Stimulated activated CD8-positive, alpha-beta memory T cell treated with anti-CD3 and anti-CD28 coated beads, Interleukin-7, amount 100 ng/mL, for 24 hours (primary cell): ENCODE measurements at regions not wholly inside any gene's neighbourhood (a gene's known extent, or its start where the extent isn't known, plus 50 kb on each side); places are given as distances from the start of the nearest gene placed in this dataset.

Experiments used
- DNase-seq: peaks from one replicate; pipeline ENCODE4 v3.0.0-alpha.2; 2020; ENCODE audit warnings: low read depth

GRCh38 chr21:39022863-39023693 is 160.2 kb downstream of the PSMG1 start:
- DNase-seq = no peak

DNA sequence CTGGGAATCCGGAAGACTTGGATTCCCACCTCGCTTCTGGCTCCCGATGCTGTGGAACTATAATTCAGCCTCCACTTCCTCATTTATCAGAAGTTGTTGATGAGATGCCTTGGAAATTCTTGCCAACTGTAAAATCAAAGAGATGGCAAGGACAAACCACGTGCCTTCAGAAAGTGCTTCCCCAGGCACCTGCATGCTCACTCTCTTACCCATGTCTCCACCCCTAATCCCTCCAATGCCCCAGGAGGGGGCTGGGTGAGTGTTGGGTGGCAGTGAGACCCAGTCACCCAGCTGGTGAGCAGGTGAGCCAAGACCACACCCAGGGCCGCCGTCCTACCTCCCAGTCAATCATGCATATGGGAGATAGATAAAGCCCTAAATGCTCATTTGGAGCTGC is 160.8 kb downstream of the PSMG1 start:
- DNase-seq = no peak

DNA sequence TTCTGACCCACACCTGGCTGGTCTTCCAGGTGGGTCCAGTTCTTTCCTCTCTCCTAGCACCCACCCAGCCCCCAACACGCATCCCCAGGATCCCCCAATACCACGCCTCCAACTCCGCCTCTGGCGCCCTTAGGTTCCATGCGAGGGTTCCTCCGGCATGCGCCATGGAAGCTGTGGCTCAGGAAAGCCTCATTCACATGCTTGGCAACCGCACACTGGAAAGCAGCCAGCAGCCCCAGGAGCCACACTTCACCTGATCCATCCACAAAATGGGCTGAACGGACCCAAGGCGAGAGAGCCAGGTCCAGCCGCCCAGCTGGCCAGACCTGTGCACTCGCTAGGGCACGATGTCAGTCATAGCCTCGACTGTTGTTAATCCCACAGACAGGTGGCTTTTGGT is 161.2 kb downstream of the PSMG1 start:
- no peak for DNase-seq

DNA sequence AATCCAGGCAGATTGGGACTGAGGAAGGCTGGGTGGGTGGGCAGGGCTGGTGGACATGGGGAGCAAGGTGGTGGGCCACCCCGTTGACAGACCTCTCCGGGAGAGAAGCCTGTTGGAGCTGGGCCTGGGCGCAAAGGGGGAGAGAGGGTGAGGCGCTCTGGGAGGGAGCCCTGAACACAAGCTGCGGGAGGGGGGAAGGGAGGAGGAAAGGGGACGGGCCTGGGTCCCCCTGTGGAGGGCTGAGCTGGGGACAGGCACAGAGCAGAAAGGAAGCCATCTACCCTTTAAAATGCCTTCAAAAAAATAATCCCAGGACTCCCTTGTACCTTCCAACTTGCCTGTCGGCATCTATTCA is 161.8 kb downstream of the PSMG1 start:
- DNase-seq = no peak

GRCh38 chr21:39020751-39021477 is 162.3 kb downstream of the PSMG1 start:
- no peak for DNase-seq

GRCh38 chr21:39018730-39019129 is 164.5 kb downstream of the PSMG1 start:
- no peak for DNase-seq

DNA sequence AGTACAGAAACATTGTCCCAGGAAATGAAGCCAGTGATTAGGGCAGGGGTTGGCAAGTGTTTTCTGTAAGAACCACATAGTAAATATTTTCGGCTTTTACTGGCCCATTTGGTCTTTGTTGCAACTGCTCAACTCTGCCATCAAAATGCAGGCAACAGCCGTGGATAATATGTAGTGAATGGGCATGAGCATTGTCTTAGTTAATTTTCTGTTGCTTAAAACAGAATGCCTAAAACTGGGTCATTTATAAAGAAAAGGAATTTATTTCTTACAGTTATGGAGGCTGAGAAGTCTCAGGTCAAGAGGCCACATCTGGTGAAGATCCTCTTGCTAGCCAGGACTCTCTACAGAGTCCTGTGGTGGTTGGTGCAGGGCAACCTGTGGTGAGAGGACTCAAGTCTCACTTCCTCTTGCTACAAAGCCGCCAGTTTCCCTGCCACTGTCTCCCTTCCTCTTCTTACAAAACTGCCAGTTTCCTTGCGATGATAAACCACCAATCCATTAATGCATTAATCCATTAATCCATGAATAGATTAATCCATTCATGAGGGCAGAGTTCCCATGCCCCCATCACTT is 166.4 kb downstream of the PSMG1 start:
- no peak for DNase-seq

DNA sequence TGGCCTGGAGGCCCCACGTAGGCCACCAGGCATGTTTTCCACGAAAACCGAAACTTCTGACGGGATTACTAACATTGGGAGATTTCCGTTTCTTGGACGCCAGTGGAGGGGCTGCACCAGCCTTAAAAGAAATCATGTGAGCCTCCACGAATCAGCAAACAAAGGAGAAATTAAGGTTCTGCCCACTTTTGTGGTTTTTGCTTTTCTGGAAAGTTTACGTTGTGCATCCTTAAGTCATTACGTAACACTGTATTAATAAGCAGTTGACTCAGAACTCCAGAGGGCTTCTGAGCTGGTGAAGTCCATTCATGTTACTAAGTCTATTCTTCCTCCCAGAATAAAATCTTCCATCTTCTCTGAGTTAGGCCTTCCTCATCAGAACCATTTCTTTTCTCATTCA is 168.5 kb downstream of the PSMG1 start:
- DNase-seq = no peak

- DNase-seq = no peak
Measured at GRCh38 chr21:39012326-39013230, 170.7 kb downstream of the PSMG1 start.

- DNase-seq = no peak
Measured at GRCh38 chr21:39011911-39012310, 171.3 kb downstream of the PSMG1 start.

DNA sequence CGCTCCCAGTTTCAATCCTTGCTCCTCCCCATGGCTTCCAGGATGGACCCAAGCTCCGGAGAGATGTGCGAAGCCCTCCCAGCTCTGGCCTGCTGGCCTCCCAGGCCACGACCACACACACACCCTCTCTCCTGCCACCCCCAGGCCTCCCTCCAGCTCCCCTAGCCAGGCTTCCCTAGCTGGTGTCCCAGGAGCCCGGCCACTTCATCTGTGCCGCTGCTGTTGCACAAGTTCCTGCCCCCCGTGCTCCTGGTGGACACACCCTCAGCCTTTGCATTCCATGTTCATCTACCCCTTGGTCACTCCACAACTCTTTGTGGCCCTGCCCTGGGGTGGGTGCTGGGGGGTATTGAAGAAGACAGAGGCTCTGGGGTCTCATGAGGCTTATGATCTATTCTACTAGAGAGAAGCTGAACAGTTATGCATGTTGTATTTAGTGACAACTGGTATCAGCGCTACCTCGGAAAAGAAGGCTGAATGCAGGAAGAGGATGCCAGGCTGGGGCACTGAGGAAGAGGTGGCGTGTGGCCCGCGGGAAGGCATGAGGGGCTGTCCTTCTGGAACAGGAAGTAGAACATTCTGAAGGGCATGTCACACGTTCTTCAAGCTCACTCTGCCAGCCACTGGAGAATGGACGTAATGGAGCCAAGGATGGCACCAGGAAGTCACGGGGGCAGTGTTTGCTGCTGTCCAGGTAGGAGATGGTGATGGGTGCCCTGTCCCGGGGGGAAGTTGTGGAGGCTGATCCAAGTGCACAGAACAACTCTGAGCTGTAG is 172.4 kb downstream of the PSMG1 start:
- no peak for DNase-seq

DNA sequence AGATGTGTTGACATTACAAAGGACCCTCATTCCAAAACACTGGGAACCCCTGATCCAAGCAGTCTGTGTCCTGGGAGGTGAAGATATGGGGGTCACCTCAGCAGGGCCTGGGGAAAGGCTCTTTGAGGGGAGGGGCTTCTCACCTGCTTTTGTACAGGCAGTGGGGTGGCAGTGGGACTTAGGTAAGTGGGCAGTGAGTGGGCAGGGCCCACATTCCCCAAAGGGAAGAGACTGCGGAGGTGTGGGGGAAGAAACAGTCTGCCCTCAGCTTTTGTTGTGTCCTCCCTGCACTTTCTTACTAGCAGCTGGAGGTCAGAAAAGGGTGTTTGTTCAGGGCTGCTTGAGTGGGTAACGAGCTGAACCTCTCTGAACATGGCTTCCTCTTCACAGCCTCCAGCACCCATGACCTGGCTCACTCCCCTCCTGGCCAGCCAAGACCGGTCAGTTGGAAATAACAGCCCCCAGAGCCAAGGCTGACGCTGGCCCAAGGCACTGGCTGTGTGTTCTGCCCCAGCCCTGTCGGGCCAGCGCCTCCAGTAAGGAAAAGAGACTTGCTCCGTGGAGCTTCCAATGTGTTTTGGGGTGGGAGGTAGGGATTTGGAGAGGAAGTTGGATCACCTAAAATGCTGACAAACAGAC is 173.5 kb downstream of the PSMG1 start:
- no peak for DNase-seq

DNA sequence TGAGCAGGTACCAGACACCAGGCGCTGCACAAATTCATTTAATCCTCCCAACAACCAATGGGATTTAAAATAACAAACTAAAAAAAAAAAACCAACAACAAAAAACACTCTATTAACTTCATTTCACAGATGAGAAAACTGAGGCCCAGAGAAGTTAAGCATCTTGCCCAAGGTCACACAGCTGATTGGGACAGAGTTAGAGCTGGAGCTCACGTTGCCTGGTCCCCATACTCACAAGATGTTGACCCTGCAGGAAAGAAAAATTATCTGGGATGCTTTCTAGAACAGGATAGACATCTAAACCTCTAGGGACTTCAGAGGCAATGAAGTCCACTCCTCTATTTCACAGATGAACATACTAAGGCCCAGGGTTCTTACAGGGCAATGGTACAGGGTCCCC is 175.3 kb downstream of the PSMG1 start:
- no peak for DNase-seq

GRCh38 chr21:39007532-39007931 is 175.7 kb downstream of the PSMG1 start:
- no peak for DNase-seq

- no peak for DNase-seq
Measured at GRCh38 chr21:39006571-39007311, 176.5 kb downstream of the PSMG1 start.

- DNase-seq = no peak
Measured at GRCh38 chr21:39005502-39005787, 177.8 kb downstream of the PSMG1 start.

GRCh38 chr21:39004634-39005501 is 178.4 kb downstream of the PSMG1 start:
- DNase-seq = no peak

DNA sequence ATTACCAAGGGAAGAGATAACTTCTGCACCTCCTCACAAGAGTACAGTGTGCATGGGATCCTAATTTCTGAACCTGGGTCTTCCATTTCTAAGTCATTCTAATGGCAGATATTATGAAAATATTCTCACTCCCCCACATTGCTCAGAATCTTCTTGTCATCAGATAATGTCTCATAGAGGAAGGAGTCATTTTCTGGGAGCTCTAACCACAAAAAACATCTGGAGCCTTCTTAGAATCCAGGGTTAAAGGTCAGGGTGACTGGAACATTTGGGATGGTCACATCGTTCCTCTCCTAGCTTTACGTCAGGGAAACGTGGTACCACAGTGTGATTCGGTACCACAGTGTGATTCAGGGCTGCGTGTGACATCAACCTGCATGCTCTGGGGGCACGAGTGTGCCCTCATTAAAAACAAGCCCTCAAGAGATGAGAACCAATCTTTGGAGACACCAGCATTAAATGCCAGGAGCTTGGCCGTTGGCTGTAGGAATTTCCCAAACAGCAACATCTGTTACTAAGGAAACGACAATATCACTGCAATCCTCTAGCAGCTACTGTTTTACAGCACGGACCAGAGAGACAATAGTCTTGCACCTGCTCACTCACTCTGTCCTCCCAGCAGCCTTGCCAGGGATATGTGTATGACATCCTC is 179.1 kb downstream of the PSMG1 start:
- DNase-seq = no peak

GRCh38 chr21:39001341-39001740 is 181.9 kb downstream of the PSMG1 start:
- no peak for DNase-seq
